HAP-1 (cell line): ENCODE measurements at regions not wholly inside any gene's neighbourhood (a gene's known extent, or its start where the extent isn't known, plus 50 kb on each side); places are given as distances from the start of the nearest gene placed in this dataset.
"Not testable (repeated sequence)": the region's sequence is repeated elsewhere in the genome, so short reads cannot be mapped to it uniquely, and the experiment has no call there.

Experiments used
- DNase-seq, 2 experiments: peaks; one replicate each; pipeline ENCODE4 v3.0.0-alpha.2; 2016 to 2020; ENCODE audit warnings: low spot score in 2 of 2
- H3K27me3 ChIP-seq: fragments of 250-450 bp; sonication (Bioruptor Pico); 2 replicates; pipeline ENCODE4 v1.5.1; 2020; ENCODE audit warnings: low read depth, mild to moderate bottlenecking, moderate library complexity
- H3K36me3 ChIP-seq: fragments of 250-450 bp; sonication (Bioruptor Pico); replicated peaks from 2 replicates; pipeline ENCODE4 v1.5.1; 2020; ENCODE audit warnings: mild to moderate bottlenecking
- H3K4me1 ChIP-seq: fragments of 250-450 bp; sonication (Bioruptor Pico); 2 replicates; pipeline ENCODE4 v1.5.1; 2020; ENCODE audit warnings: mild to moderate bottlenecking
- H3K4me3 ChIP-seq: fragments of 250-450 bp; sonication (Bioruptor Pico); 2 replicates; pipeline ENCODE4 v1.5.1; 2020; ENCODE audit warnings: mild to moderate bottlenecking, moderate library complexity
- H3K9me3 ChIP-seq: fragments of 250-450 bp; sonication (Bioruptor Pico); 2 replicates; pipeline ENCODE4 v1.5.1; 2020; ENCODE audit warnings: mild to moderate bottlenecking, moderate library complexity
- in situ Hi-C: fragments of 300-500 bp; cut with MboI; formaldehyde crosslinking; loops from 3 replicates; pipeline ENCODE4 v1.14.3; 2020; ENCODE audit warnings: low sequenced_read_pairs, inconsistent platforms, mixed read lengths

- Histone ChIP-seq H3K4me3 (no peak overlapping the region), H3K36me3 (no peaks in the 10 kb centered on the region), H3K27me3 (no peaks in the 10 kb centered on the region), H3K4me1 (no peaks in the 10 kb centered on the region), H3K9me3 (no peaks in the 10 kb centered on the region)
- no peak for DNase-seq
- in situ Hi-C loops, result no loop called here
Observed at GRCh38 chr13:63501702-63502101, 2086.1 kb upstream of the PCDH20 start.

- in situ Hi-C loops, result no loop called here
- no peaks in the 10 kb centered on the region for H3K27me3 ChIP-seq
- no peaks in the 10 kb centered on the region for H3K4me1 ChIP-seq
- H3K4me3 ChIP-seq, result no peak overlapping the region
- H3K36me3 ChIP-seq, result no peaks in the 10 kb centered on the region
- no peak for DNase-seq
- H3K9me3 ChIP-seq, result no peaks in the 10 kb centered on the region
Observed at GRCh38 chr13:63497601-63498000, 2082.0 kb upstream of the PCDH20 start.

GRCh38 chr13:63492604-63493003, 2077.0 kb upstream of the PCDH20 start:
- no peaks in the 10 kb centered on the region for H3K27me3 ChIP-seq
- H3K36me3 ChIP-seq, result no peaks in the 10 kb centered on the region
- no peaks in the 10 kb centered on the region for H3K9me3 ChIP-seq
- in situ Hi-C loops, result no loop called here
- H3K4me3 ChIP-seq, result no peak overlapping the region
- no peak for DNase-seq
- H3K4me1 ChIP-seq, result no peaks in the 10 kb centered on the region

GRCh38 chr13:63490149-63490548, 2074.5 kb upstream of the PCDH20 start:
- Histone ChIP-seq H3K27me3 (no peaks in the 10 kb centered on the region), H3K4me1 (no peaks in the 10 kb centered on the region), H3K9me3 (no peaks in the 10 kb centered on the region), H3K36me3 (no peaks in the 10 kb centered on the region), H3K4me3 (no peak overlapping the region)
- DNase-seq, result no peak
- in situ Hi-C loops, result no loop called here

GRCh38 chr13:63481334-63481733, 2065.7 kb upstream of the PCDH20 start:
- H3K9me3 ChIP-seq, result no peaks in the 10 kb centered on the region
- no peaks in the 10 kb centered on the region for H3K36me3 ChIP-seq
- in situ Hi-C loops, result no loop called here
- DNase-seq, result no peak
- no peaks in the 10 kb centered on the region for H3K27me3 ChIP-seq
- no peak overlapping the region for H3K4me3 ChIP-seq
- H3K4me1 ChIP-seq, result no peaks in the 10 kb centered on the region

- no peaks in the 10 kb centered on the region for H3K4me1 ChIP-seq
- no peak for DNase-seq
- in situ Hi-C loops, result no loop called here
- H3K36me3 ChIP-seq, result no peaks in the 10 kb centered on the region
- H3K27me3 ChIP-seq, result no peaks in the 10 kb centered on the region
- H3K4me3 ChIP-seq, result no peak overlapping the region
- H3K9me3 ChIP-seq, result no peaks in the 10 kb centered on the region
Observed at GRCh38 chr13:63472711-63473110, 2057.1 kb upstream of the PCDH20 start.

GRCh38 chr13:63463782-63464610, 2048.3 kb upstream of the PCDH20 start:
- in situ Hi-C loops, result no loop called here

GRCh38 chr13:63460462-63461090, 2044.9 kb upstream of the PCDH20 start:
- Histone ChIP-seq H3K9me3 (no peaks in the 10 kb centered on the region), H3K4me1 (no peaks in the 10 kb centered on the region), H3K36me3 (no peaks in the 10 kb centered on the region), H3K27me3 (no peaks in the 10 kb centered on the region), H3K4me3 (no peak overlapping the region)
- in situ Hi-C loops, result no loop called here
- DNase-seq, result no peak

More at GRCh38 chr13:63463782-63464610, 2048.3 kb upstream of the PCDH20 start:
- H3K9me3 ChIP-seq, result no peaks in the 10 kb centered on the region
- no peaks in the 10 kb centered on the region for H3K27me3 ChIP-seq
- H3K4me1 ChIP-seq, result no peaks in the 10 kb centered on the region
- no peaks in the 10 kb centered on the region for H3K36me3 ChIP-seq
- no peak for DNase-seq
- H3K4me3 ChIP-seq, result no peak overlapping the region

- Histone ChIP-seq H3K4me1 (no peaks in the 10 kb centered on the region), H3K27me3 (no peaks in the 10 kb centered on the region), H3K9me3 (no peaks in the 10 kb centered on the region), H3K36me3 (no peaks in the 10 kb centered on the region), H3K4me3 (no peak overlapping the region)
- in situ Hi-C loops, result no loop called here
- no peak for DNase-seq
Observed at GRCh38 chr13:63457186-63457585, 2041.5 kb upstream of the PCDH20 start.

GRCh38 chr13:63455938-63456337, 2040.3 kb upstream of the PCDH20 start:
- H3K4me3 ChIP-seq, result no peak overlapping the region
- in situ Hi-C loops, result no loop called here
- no peaks in the 10 kb centered on the region for H3K27me3 ChIP-seq
- H3K36me3 ChIP-seq, result no peaks in the 10 kb centered on the region
- H3K4me1 ChIP-seq, result no peaks in the 10 kb centered on the region
- no peak for DNase-seq
- no peaks in the 10 kb centered on the region for H3K9me3 ChIP-seq

- no peaks in the 10 kb centered on the region for H3K4me1 ChIP-seq
- H3K36me3 ChIP-seq, result no peaks in the 10 kb centered on the region
- H3K9me3 ChIP-seq, result no peaks in the 10 kb centered on the region
- no peak overlapping the region for H3K4me3 ChIP-seq
- in situ Hi-C loops, result no loop called here
- H3K27me3 ChIP-seq, result no peaks in the 10 kb centered on the region
- DNase-seq, result peak in 1 of 2 experiments; percentile 56
Observed at GRCh38 chr13:63449550-63449949, 2033.9 kb upstream of the PCDH20 start.

GRCh38 chr13:63448692-63449091, 2033.0 kb upstream of the PCDH20 start:
- in situ Hi-C loops, result no loop called here
- Histone ChIP-seq H3K36me3 (no peaks in the 10 kb centered on the region), H3K4me3 (no peak overlapping the region), H3K9me3 (no peaks in the 10 kb centered on the region), H3K4me1 (no peaks in the 10 kb centered on the region), H3K27me3 (no peaks in the 10 kb centered on the region)
- no peak for DNase-seq

GRCh38 chr13:63446329-63446728, 2030.7 kb upstream of the PCDH20 start:
- no peaks in the 10 kb centered on the region for H3K9me3 ChIP-seq
- H3K27me3 ChIP-seq, result no peaks in the 10 kb centered on the region
- no peaks in the 10 kb centered on the region for H3K36me3 ChIP-seq
- no peak for DNase-seq
- in situ Hi-C loops, result no loop called here
- H3K4me3 ChIP-seq, result no peak overlapping the region
- no peaks in the 10 kb centered on the region for H3K4me1 ChIP-seq

GRCh38 chr13:63444225-63444624, 2028.6 kb upstream of the PCDH20 start:
- H3K9me3 ChIP-seq, H3K4me1 ChIP-seq, DNase-seq, H3K4me3 ChIP-seq, H3K36me3 ChIP-seq, in situ Hi-C loops, H3K27me3 ChIP-seq: not testable (repeated sequence)
